Thoracic aorta (tissue), 2 donors: ENCODE measurements at regions not wholly inside any gene's neighbourhood (a gene's known extent, or its start where the extent isn't known, plus 50 kb on each side); places are given as distances from the start of the nearest gene placed in this dataset.

Experiments used
- ATAC-seq: fragments of 150-250 bp; one replicate; pipeline ENCODE4 v1.8.0; 2017; ENCODE audit warnings: low read depth; ENCODE audit not compliant: insufficient number of reproducible peaks, low FRiP score
- DNase-seq: peaks from one replicate; pipeline ENCODE4 v3.0.0-alpha.2; 2020; ENCODE audit warnings: low spot score
- H3K27ac ChIP-seq, 2 donors: fragments of 200-600 bp; sonication (generic); 1 replicate in 1 of 2; 2 replicates in 1 of 2; pipeline ENCODE4 v1.5.1; 2016; ENCODE audit warnings: mild to moderate bottlenecking in 2 of 2, moderate library complexity in 2 of 2
- H3K27me3 ChIP-seq: fragments of 200-600 bp; sonication (generic); replicated peaks from 2 replicates; pipeline ENCODE4 v1.6.0; 2016; ENCODE audit warnings: mild to moderate bottlenecking; ENCODE audit not compliant: insufficient read depth
- H3K36me3 ChIP-seq: fragments of 200-600 bp; sonication (generic); one replicate; pipeline ENCODE4 v1.5.1; 2016
- H3K4me1 ChIP-seq, 2 donors: fragments of 200-600 bp; sonication (generic); 1 replicate in 1 of 2; 2 replicates in 1 of 2; pipeline versions ENCODE4 v1.5.1 to v1.6.0; 2016; ENCODE audit warnings: low read depth in 2 of 2, mild to moderate bottlenecking in 1 of 2; ENCODE audit not compliant: control insufficient read depth in 1 of 2
- H3K4me3 ChIP-seq: fragments of 200-600 bp; sonication (generic); 2 replicates; pipeline ENCODE4 v1.5.1; 2016; ENCODE audit warnings: mild to moderate bottlenecking
- H3K9me3 ChIP-seq: fragments of 200-600 bp; sonication (generic); 2 replicates; pipeline ENCODE4 v1.5.1; 2016
- TF ChIP-seq, protein P1 (sequence below): fragments of 200-600 bp; sonication (generic); IDR thresholded peaks from one replicate; pipeline ENCODE4 v1.5.1; 2019; ENCODE audit warnings: antibody characterized with exemption

- peaks cover 3% of the 10 kb centered on the region for H3K27me3 ChIP-seq
- DNase-seq, result no peak
- H3K4me3 ChIP-seq, result no peak overlapping the region
- H3K27ac ChIP-seq, result no peak overlapping the region
- ATAC-seq, result no peak
- peaks cover 0 to 6% of the 10 kb centered on the region in 2 donors for H3K4me1 ChIP-seq
- no peaks in the 10 kb centered on the region for H3K9me3 ChIP-seq
- H3K36me3 ChIP-seq, result no peaks in the 10 kb centered on the region
- TF ChIP-seq, protein P1, sequence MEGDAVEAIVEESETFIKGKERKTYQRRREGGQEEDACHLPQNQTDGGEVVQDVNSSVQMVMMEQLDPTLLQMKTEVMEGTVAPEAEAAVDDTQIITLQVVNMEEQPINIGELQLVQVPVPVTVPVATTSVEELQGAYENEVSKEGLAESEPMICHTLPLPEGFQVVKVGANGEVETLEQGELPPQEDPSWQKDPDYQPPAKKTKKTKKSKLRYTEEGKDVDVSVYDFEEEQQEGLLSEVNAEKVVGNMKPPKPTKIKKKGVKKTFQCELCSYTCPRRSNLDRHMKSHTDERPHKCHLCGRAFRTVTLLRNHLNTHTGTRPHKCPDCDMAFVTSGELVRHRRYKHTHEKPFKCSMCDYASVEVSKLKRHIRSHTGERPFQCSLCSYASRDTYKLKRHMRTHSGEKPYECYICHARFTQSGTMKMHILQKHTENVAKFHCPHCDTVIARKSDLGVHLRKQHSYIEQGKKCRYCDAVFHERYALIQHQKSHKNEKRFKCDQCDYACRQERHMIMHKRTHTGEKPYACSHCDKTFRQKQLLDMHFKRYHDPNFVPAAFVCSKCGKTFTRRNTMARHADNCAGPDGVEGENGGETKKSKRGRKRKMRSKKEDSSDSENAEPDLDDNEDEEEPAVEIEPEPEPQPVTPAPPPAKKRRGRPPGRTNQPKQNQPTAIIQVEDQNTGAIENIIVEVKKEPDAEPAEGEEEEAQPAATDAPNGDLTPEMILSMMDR, result no peak
Observed at GRCh38 chr17:73896966-73897365, 252.7 kb upstream of the SDK2 start.

GRCh38 chr17:73899839-73900238 lies 255.6 kb upstream of the SDK2 start:
- Histone ChIP-seq H3K4me3 (no peak overlapping the region), H3K27ac (no peak overlapping the region), H3K27me3 (peaks cover 3% of the 10 kb centered on the region), H3K36me3 (no peaks in the 10 kb centered on the region), H3K9me3 (no peaks in the 10 kb centered on the region), H3K4me1 (peaks cover 0 to 13% of the 10 kb centered on the region in 2 donors)
- ATAC-seq (no peak), DNase-seq (no peak)
- TF ChIP-seq, protein P1, result no peak

- ATAC-seq (no peak), DNase-seq (no peak)
- no peak overlapping the region for H3K27ac ChIP-seq
- TF ChIP-seq, protein P1, result no peak
- no peaks in the 10 kb centered on the region for H3K36me3 ChIP-seq
- peaks cover 3% of the 10 kb centered on the region for H3K27me3 ChIP-seq
- no peaks in the 10 kb centered on the region for H3K9me3 ChIP-seq
- peaks cover 0 to 13% of the 10 kb centered on the region in 2 donors for H3K4me1 ChIP-seq
- H3K4me3 ChIP-seq, result no peak overlapping the region
Observed at GRCh38 chr17:73900516-73900915, 256.3 kb upstream of the SDK2 start.

GRCh38 chr17:73901249-73901648 lies 257.0 kb upstream of the SDK2 start:
- Histone ChIP-seq H3K27me3 (peaks cover 3% of the 10 kb centered on the region), H3K9me3 (no peaks in the 10 kb centered on the region), H3K27ac (no peak overlapping the region), H3K4me1 (peaks cover 0 to 13% of the 10 kb centered on the region in 2 donors), H3K36me3 (no peaks in the 10 kb centered on the region), H3K4me3 (peak overlapping the region; percentile 65)
- DNase-seq (no peak), ATAC-seq (no peak)
- TF ChIP-seq, protein P1, result no peak

GRCh38 chr17:73901661-73902415 lies 257.6 kb upstream of the SDK2 start:
- TF ChIP-seq, protein P1, result no peak
- H3K27me3 ChIP-seq, result peaks cover 3% of the 10 kb centered on the region
- DNase-seq (no peak), ATAC-seq (no peak)
- H3K36me3 ChIP-seq, result no peaks in the 10 kb centered on the region
- H3K9me3 ChIP-seq, result no peaks in the 10 kb centered on the region
- peak overlapping the region; percentile 65 for H3K4me3 ChIP-seq
- H3K27ac ChIP-seq, result no peak overlapping the region
- peaks cover 0 to 13% of the 10 kb centered on the region in 2 donors for H3K4me1 ChIP-seq
